ENCODE measurements at regions not wholly inside any gene's neighbourhood (a gene's known extent, or its start where the extent isn't known, plus 50 kb on each side); places are given as distances from the start of the nearest gene placed in this dataset.

- H3K27ac ChIP-seq, result no peak overlapping the region
- no peaks in the 10 kb centered on the region for H3K4me1 ChIP-seq
- no peaks in the 10 kb centered on the region for H3K36me3 ChIP-seq
- no peaks in the 10 kb centered on the region for H3K9me3 ChIP-seq
- ATAC-seq, result no peak
- H3K27me3 ChIP-seq, result peaks cover 54% of the 10 kb centered on the region
- H3K4me3 ChIP-seq, result no peak overlapping the region
- WGBS, 2 donors (ENCODE audit: low coverage in 1 of 2), result 63 to 83% methylated on average over 2 to 3 of the region's 5 CpGs
- TF ChIP-seq POLR2AphosphoS5 (IDR thresholded peaks at IDR 0.05) (no peak), POLR2A (IDR thresholded peaks at IDR 0.05) (no peak), EP300 (IDR thresholded peaks at IDR 0.05) (no peak), CTCF (IDR thresholded peaks at IDR 0.05) (no peak)
Observed at GRCh38 chr14:95818581-95818980, 58.1 kb upstream of the TUNAR start.

DNA sequence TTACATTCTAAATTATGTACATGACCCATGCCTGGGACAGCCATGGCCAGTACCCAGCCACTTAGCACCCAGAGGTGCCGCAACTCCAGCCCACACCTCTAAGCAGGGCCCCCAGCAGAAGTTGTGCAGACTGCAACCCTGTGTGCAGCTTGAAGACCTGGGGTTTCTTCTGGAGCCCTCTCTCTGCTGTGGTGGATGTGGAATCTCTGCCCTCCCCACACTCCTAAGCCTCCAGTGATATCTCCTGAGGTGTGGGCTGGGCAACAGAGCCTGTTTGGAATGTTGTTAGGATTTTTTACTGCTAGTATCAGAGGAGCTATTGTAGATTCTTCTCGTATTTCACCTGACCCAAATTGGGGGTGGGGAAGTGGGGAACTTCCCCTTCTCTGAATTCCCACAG is 59.4 kb upstream of the TUNAR start:
- Histone ChIP-seq H3K4me3 (no peak overlapping the region), H3K36me3 (no peaks in the 10 kb centered on the region), H3K4me1 (no peaks in the 10 kb centered on the region), H3K9me3 (no peaks in the 10 kb centered on the region), H3K27ac (no peak overlapping the region), H3K27me3 (peaks cover 55% of the 10 kb centered on the region)
- ATAC-seq, result no peak
- WGBS, 2 donors (ENCODE audit: low coverage in 1 of 2), result 0 to 33% methylated on average over 1 of the region's 2 CpGs
- no peak for TF ChIP-seq CTCF (IDR thresholded peaks at IDR 0.05)
- TF ChIP-seq POLR2AphosphoS5 (IDR thresholded peaks at IDR 0.05), result no peak
- no peak for TF ChIP-seq EP300 (IDR thresholded peaks at IDR 0.05)
- TF ChIP-seq POLR2A (IDR thresholded peaks at IDR 0.05), result no peak

DNA sequence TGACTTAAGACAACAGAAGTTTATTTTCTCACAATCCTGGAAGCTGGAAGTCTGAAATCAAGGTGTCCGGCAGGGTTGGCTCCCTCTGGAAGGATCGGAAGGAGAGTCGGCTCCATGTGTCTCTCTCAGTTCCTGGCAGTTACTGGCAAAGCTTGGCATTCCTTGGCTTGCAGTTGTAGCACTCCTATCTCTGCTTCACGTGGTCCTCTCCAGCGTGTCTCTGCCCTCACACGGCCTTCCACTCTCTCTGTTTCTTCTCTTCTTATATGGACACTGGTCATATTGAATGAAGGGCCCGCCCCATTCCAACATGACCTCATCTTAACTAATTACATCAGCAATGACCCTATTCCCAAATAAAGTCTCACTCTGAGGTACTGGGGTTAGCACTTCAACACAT is 60.1 kb upstream of the TUNAR start:
- no peaks in the 10 kb centered on the region for H3K4me1 ChIP-seq
- no peak overlapping the region for H3K4me3 ChIP-seq
- no peak overlapping the region for H3K27ac ChIP-seq
- TF ChIP-seq EP300 (IDR thresholded peaks at IDR 0.05) (no peak), POLR2A (IDR thresholded peaks at IDR 0.05) (no peak), CTCF (IDR thresholded peaks at IDR 0.05) (no peak), POLR2AphosphoS5 (IDR thresholded peaks at IDR 0.05) (no peak)
- H3K36me3 ChIP-seq, result no peaks in the 10 kb centered on the region
- no peaks in the 10 kb centered on the region for H3K9me3 ChIP-seq
- WGBS, 2 donors (ENCODE audit: low coverage in 1 of 2), result 44 to 68% methylated on average over 4 to 7 of the region's 7 CpGs
- ATAC-seq, result no peak
- peaks cover 62% of the 10 kb centered on the region for H3K27me3 ChIP-seq

DNA sequence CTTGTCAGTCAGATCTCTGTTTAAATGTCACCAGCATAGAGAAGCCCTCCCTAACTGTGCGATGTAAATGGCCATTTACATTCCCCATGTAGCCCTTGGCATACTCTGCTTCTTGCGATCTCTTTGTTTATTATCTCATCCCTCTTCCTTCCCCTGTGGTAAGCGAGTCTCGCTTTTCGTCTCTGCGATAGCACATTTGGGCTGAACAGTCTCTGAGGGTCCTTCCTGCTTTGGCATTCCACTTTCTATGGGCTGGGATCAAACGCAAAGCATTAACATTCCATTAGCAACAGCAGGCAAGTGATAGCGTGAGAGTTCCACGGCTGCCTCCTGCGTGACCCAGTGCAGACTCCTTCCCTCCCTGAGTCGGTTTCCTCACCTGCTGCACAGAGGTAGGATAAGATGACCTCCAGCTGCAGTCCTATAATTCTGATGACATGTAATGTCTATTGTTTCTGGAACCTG is 61.4 kb upstream of the TUNAR start:
- H3K4me3 ChIP-seq, result no peak overlapping the region
- peaks cover 64% of the 10 kb centered on the region for H3K27me3 ChIP-seq
- WGBS, 2 donors (ENCODE audit: low coverage in 1 of 2), result 23 to 25% methylated on average over 6 to 8 of the region's 11 CpGs
- H3K4me1 ChIP-seq, result no peaks in the 10 kb centered on the region
- no peak overlapping the region for H3K27ac ChIP-seq
- H3K36me3 ChIP-seq, result no peaks in the 10 kb centered on the region
- TF ChIP-seq POLR2AphosphoS5 (IDR thresholded peaks at IDR 0.05) (no peak), CTCF (IDR thresholded peaks at IDR 0.05) (no peak), POLR2A (IDR thresholded peaks at IDR 0.05) (no peak), EP300 (IDR thresholded peaks at IDR 0.05) (no peak)
- H3K9me3 ChIP-seq, result no peaks in the 10 kb centered on the region
- no peak for ATAC-seq

DNA sequence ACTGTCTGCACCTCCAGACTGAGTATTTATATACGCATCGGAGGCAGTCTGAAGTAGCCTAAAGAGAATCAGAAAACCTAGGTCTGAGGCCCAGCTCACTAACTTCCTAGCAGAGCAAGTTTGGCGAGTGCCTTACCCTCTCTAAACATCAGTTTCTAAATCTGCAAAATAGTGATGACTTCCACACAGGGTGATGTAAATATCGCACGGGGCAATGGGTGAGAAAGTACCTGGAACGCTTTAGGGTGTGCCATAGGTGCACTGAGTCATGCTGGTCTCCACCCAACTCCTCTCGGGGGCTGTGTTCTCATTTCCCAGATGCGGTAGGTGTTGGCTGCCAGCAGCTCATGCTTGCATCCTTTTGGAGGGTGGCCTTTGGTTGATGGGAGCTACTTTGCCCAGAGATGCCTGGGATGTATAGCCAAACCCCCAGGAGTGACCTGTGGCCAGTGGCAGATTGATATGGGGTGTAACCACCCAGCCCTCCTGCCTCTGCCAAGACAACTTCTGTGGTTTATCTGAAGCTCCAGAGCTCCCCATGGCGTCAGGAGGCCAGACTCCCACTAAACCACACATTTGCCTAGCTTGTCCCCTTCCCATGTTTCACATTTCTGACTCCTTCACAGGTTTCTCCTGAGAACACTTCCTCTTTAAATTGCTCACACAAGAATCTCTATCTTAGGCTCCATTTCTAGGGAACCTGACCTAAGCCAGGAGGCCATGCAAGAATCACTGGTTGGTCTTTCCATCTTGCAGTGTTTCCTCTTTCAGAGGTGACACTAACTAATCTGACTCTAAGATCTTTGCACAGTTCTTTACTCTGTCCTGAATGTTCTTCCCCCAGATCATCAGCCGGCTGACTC is 62.0 kb upstream of the TUNAR start:
- 18 to 57% methylated on average over 1 of the region's 10 CpGs for WGBS, 2 donors (ENCODE audit: low coverage in 1 of 2)
- peaks cover 59% of the 10 kb centered on the region for H3K27me3 ChIP-seq
- no peak overlapping the region for H3K4me3 ChIP-seq

More for the DNA sequence above, 62.0 kb upstream of the TUNAR start:
- Histone ChIP-seq H3K4me1 (no peaks in the 10 kb centered on the region), H3K36me3 (no peaks in the 10 kb centered on the region), H3K9me3 (no peaks in the 10 kb centered on the region), H3K27ac (no peak overlapping the region)
- no peak for TF ChIP-seq EP300 (IDR thresholded peaks at IDR 0.05)
- no peak for TF ChIP-seq POLR2A (IDR thresholded peaks at IDR 0.05)
- no peak for TF ChIP-seq POLR2AphosphoS5 (IDR thresholded peaks at IDR 0.05)
- TF ChIP-seq CTCF (IDR thresholded peaks at IDR 0.05), result no peak
- ATAC-seq, result no peak

Measured in gastroesophageal sphincter (tissue), 4 donors.